ENCODE measurements at regions not wholly inside any gene's neighbourhood (a gene's known extent, or its start where the extent isn't known, plus 50 kb on each side); places are given as distances from the start of the nearest gene placed in this dataset.

- intact Hi-C loops (cut with micrococcal nuclease; ENCODE audit: unreplicated experiment), result no loop called here
- no peak for FAIRE-seq
Observed at GRCh38 chr10:62885684-62886461, 69.7 kb upstream of the EGR2 start.

GRCh38 chr10:62880162-62880561 is 64.0 kb upstream of the EGR2 start:
- H3K4me3 ChIP-seq, result no peak overlapping the region
- RAD21 ChIA-PET (ENCODE audit: unreplicated experiment), result no interaction called here
- BruUV-seq (replicated peaks), result no TSS peak
- DNase-seq (ENCODE audit: low read depth, low spot score) (no peak), FAIRE-seq (no peak), ATAC-seq (no peak)
- no peak overlapping the region for H2AFZ ChIP-seq (ENCODE audit: control insufficient read depth, low read depth, low read length)
- H3K9ac ChIP-seq (ENCODE audit: control insufficient read depth, insufficient read depth, low read length), result no peak overlapping the region
- H3K27me3 ChIP-seq (replicated peaks in 1 of 2; ENCODE audit: control insufficient read depth in 2 of 2, insufficient read depth in 2 of 2, low read length in 1 of 2), result peaks cover 2 to 4% of the 10 kb centered on the region in 2 experiments; a peak in 3 of 4 replicates
- intact Hi-C loops (cut with micrococcal nuclease; ENCODE audit: unreplicated experiment), result no loop called here
- in situ Hi-C loops (cut with MboI), result no loop called here
- no peaks in the 10 kb centered on the region for H3K36me3 ChIP-seq (ENCODE audit: control insufficient read depth in 2 of 2, insufficient read depth in 2 of 2, low read length in 1 of 2)
- WGBS (ENCODE audit: insufficient coverage, insufficient replicate concordance, low lambda C conversion rate, missing lambda C conversion rate), result 15% methylated on average over 3 of the region's 3 CpGs
- no peaks in the 10 kb centered on the region for H3K9me3 ChIP-seq (replicated peaks; ENCODE audit: control insufficient read depth, insufficient read depth, low read length)
- CTCF ChIA-PET, result no interaction called here
- no peaks in the 10 kb centered on the region for H3K79me2 ChIP-seq (ENCODE audit: control insufficient read depth, insufficient read depth, low read length)
- no peak overlapping the region for H3K4me2 ChIP-seq (ENCODE audit: control insufficient read depth, insufficient read depth)
- H3K27ac ChIP-seq (ENCODE audit: control insufficient read depth, insufficient read depth), result no peak overlapping the region
- no peaks in the 10 kb centered on the region for H3K4me1 ChIP-seq (ENCODE audit: control insufficient read depth, insufficient read depth, low read length)
- POLR2A ChIA-PET, result no interaction called here
- SMC1A ChIA-PET (ENCODE audit: uncharacterized antibody, unreplicated experiment), result interaction anchor here (0.6 to 1.1 kb wide), 2 partner anchors 44 to 441 kb away, joined by 3 to 4 read pairs; no protein-coding TSS in a partner anchor
- H4K20me1 ChIP-seq (ENCODE audit: control insufficient read depth, insufficient read depth), result no peaks in the 10 kb centered on the region
- TF ChIP-seq BRCA1 (IDR thresholded peaks at IDR 0.05; ENCODE audit: low read depth, low read length) (no peak), RFX5 (IDR thresholded peaks at IDR 0.05; ENCODE audit: low read depth, low read length) (no peak), CREB1 (IDR thresholded peaks at IDR 0.05; ENCODE audit: low read depth) (no peak), MLLT1 (IDR thresholded peaks at IDR 0.05) (no peak), NR2C2 (IDR thresholded peaks at IDR 0.05; ENCODE audit: borderline replicate concordance, control insufficient read depth, insufficient read length, low read depth) (no peak), REST (IDR thresholded peaks at IDR 0.05; ENCODE audit: low read depth, low read length) (no peak), RB1 (IDR thresholded peaks at IDR 0.05; ENCODE audit: borderline replicate concordance) (no peak), RCOR1 (conservative IDR thresholded peaks at IDR 0.05; ENCODE audit: low read depth, low read length) (no peak), HDGF (IDR thresholded peaks at IDR 0.05) (no peak), LARP7 (IDR thresholded peaks at IDR 0.05) (no peak)

More at GRCh38 chr10:62885684-62886461, 69.7 kb upstream of the EGR2 start:
- no peak overlapping the region for H3K4me2 ChIP-seq (ENCODE audit: control insufficient read depth, insufficient read depth)
- no peaks in the 10 kb centered on the region for H3K36me3 ChIP-seq (ENCODE audit: control insufficient read depth in 2 of 2, insufficient read depth in 2 of 2, low read length in 1 of 2)
- H3K4me3 ChIP-seq, result no peak overlapping the region
- H3K9me3 ChIP-seq (replicated peaks; ENCODE audit: control insufficient read depth, insufficient read depth, low read length), result no peaks in the 10 kb centered on the region
- no peaks in the 10 kb centered on the region for H3K79me2 ChIP-seq (ENCODE audit: control insufficient read depth, insufficient read depth, low read length)
- TF ChIP-seq CBX3 (IDR thresholded peaks at IDR 0.05; ENCODE audit: borderline replicate concordance, low read depth), result no peak
- no peak for TF ChIP-seq ZZZ3 (IDR thresholded peaks at IDR 0.05; ENCODE audit: control insufficient read depth, insufficient read length, low read depth)
- no peak for TF ChIP-seq KLF5 (IDR thresholded peaks at IDR 0.05; ENCODE audit: partially characterized antibody)
- no peak for TF ChIP-seq NFYB (IDR thresholded peaks at IDR 0.05; ENCODE audit: insufficient read depth, low read depth, low read length)
- TF ChIP-seq CHD2 (IDR thresholded peaks at IDR 0.05; ENCODE audit: borderline replicate concordance, low read depth, low read length), result no peak
- H3K27ac ChIP-seq (ENCODE audit: control insufficient read depth, insufficient read depth), result no peak overlapping the region
- no peaks in the 10 kb centered on the region for H4K20me1 ChIP-seq (ENCODE audit: control insufficient read depth, insufficient read depth)
- no peak overlapping the region for H2AFZ ChIP-seq (ENCODE audit: control insufficient read depth, low read depth, low read length)
- no TSS peak for BruUV-seq (replicated peaks)
- H3K9ac ChIP-seq (ENCODE audit: control insufficient read depth, insufficient read depth, low read length), result no peak overlapping the region
- CTCF ChIA-PET, result no interaction called here
- POLR2A ChIA-PET, result no interaction called here
- ATAC-seq (no peak), DNase-seq (ENCODE audit: low read depth, low spot score) (no peak)
- H3K27me3 ChIP-seq (replicated peaks in 1 of 2; ENCODE audit: control insufficient read depth in 2 of 2, insufficient read depth in 2 of 2, low read length in 1 of 2), result no peaks in the 10 kb centered on the region; a peak in 1 of 4 replicates
- 59% methylated on average over 7 of the region's 7 CpGs for WGBS (ENCODE audit: insufficient coverage, insufficient replicate concordance, low lambda C conversion rate, missing lambda C conversion rate)
- H3K4me1 ChIP-seq (ENCODE audit: control insufficient read depth, insufficient read depth, low read length), result no peaks in the 10 kb centered on the region
- SMC1A ChIA-PET (ENCODE audit: uncharacterized antibody, unreplicated experiment), result no interaction called here
- RAD21 ChIA-PET (ENCODE audit: unreplicated experiment), result no interaction called here
- in situ Hi-C loops (cut with MboI), result no loop called here
